Smooth muscle cell (in vitro differentiated cells): ENCODE measurements at regions not wholly inside any gene's neighbourhood (a gene's known extent, or its start where the extent isn't known, plus 50 kb on each side); places are given as distances from the start of the nearest gene placed in this dataset.

ENCODE experiments used
- DNase-seq: peaks from one replicate; lab custom pipeline; 2025; ENCODE audit not compliant: unreplicated experiment; lab: John Stamatoyannopoulos, UW
- H2AFZ ChIP-seq: fragments of 200-600 bp; sonication (generic); 2 replicates; pipeline ENCODE4 v1.6.0; 2016; ENCODE audit warnings: antibody characterized with exemption, low read depth, mild to moderate bottlenecking
- H3F3A ChIP-seq: fragments of 200-600 bp; sonication (generic); 2 replicates; pipeline ENCODE4 v1.6.0; 2017; ENCODE audit warnings: antibody characterized with exemption, low read depth
- H3K27ac ChIP-seq: fragments of 200-600 bp; sonication (generic); 2 replicates; pipeline ENCODE4 v1.5.1; 2016; ENCODE audit warnings: low read depth, mild to moderate bottlenecking
- H3K27me3 ChIP-seq: fragments of 200-600 bp; sonication (generic); 2 replicates; pipeline ENCODE4 v1.6.1; 2016; ENCODE audit warnings: low read depth, mild to moderate bottlenecking
- H3K36me3 ChIP-seq: fragments of 200-600 bp; sonication (generic); 2 replicates; pipeline ENCODE4 v1.5.1; 2016; ENCODE audit warnings: low read depth
- H3K4me1 ChIP-seq: fragments of 200-600 bp; sonication (generic); 2 replicates; pipeline ENCODE4 v1.5.1; 2016; ENCODE audit warnings: low read depth
- H3K4me2 ChIP-seq: fragments of 200-600 bp; sonication (generic); 2 replicates; pipeline ENCODE4 v1.6.0; 2016; ENCODE audit warnings: mild to moderate bottlenecking
- H3K4me3 ChIP-seq: fragments of 200-600 bp; sonication (generic); 2 replicates; pipeline ENCODE4 v1.5.1; 2016; ENCODE audit warnings: mild to moderate bottlenecking
- H3K79me2 ChIP-seq: fragments of 200-600 bp; sonication (generic); 2 replicates; pipeline ENCODE4 v1.6.0; 2016; ENCODE audit warnings: low read depth, mild to moderate bottlenecking
- H3K9ac ChIP-seq: fragments of 200-600 bp; sonication (generic); 2 replicates; pipeline ENCODE4 v1.6.0; 2016; ENCODE audit warnings: low read depth
- H3K9me3 ChIP-seq: fragments of 200-600 bp; sonication (generic); replicated peaks from 2 replicates; pipeline ENCODE4 v1.5.1; 2016; ENCODE audit warnings: low read depth
- H4K20me1 ChIP-seq: fragments of 200-600 bp; sonication (generic); 2 replicates; pipeline ENCODE4 v1.6.0; 2016; ENCODE audit warnings: low read depth
- WGBS: methylation state at CpG from one replicate; pipeline ENCODE4 v1.1.7; 2016; ENCODE audit warnings: low lambda C conversion rate; 5-methylcytosine and 5-hydroxymethylcytosine counted together
- TF ChIP-seq, protein P1 (sequence below): fragments of 200-600 bp; sonication (generic); IDR thresholded peaks from 2 replicates; pipeline ENCODE4 v1.5.1; 2017; ENCODE audit warnings: borderline replicate concordance, mild to moderate bottlenecking, antibody characterized with exemption; ENCODE audit not compliant: insufficient read depth, poor library complexity, severe bottlenecking

DNA sequence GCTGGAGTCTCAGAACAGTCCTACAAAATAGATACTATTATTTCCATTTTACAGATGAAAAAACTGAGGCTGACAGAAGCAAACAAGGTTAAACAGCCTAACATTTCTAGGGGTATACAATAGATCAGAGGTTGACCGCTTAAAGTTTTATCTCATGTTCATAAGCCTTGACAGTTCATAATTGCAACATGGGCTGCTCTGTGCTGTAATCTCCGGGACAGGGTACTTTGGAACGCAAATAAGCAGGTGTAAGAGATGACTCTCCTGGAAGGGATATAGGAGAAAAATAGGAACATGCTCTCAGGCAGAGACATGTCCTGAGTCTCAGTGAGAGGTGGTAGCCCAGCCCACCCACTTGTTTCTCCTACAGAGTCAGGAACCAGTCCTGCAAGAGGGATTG, 72.8 kb upstream of the RBM19 start:
- DNase-seq, result no peak
- TF ChIP-seq, protein P1, sequence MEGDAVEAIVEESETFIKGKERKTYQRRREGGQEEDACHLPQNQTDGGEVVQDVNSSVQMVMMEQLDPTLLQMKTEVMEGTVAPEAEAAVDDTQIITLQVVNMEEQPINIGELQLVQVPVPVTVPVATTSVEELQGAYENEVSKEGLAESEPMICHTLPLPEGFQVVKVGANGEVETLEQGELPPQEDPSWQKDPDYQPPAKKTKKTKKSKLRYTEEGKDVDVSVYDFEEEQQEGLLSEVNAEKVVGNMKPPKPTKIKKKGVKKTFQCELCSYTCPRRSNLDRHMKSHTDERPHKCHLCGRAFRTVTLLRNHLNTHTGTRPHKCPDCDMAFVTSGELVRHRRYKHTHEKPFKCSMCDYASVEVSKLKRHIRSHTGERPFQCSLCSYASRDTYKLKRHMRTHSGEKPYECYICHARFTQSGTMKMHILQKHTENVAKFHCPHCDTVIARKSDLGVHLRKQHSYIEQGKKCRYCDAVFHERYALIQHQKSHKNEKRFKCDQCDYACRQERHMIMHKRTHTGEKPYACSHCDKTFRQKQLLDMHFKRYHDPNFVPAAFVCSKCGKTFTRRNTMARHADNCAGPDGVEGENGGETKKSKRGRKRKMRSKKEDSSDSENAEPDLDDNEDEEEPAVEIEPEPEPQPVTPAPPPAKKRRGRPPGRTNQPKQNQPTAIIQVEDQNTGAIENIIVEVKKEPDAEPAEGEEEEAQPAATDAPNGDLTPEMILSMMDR, result no peak
- Histone ChIP-seq H3K27me3 (peaks cover 32% of the 10 kb centered on the region), H2AFZ (no peak overlapping the region), H3K27ac (no peak overlapping the region), H4K20me1 (no peaks in the 10 kb centered on the region), H3K36me3 (no peaks in the 10 kb centered on the region), H3K79me2 (no peaks in the 10 kb centered on the region), H3K9me3 (no peaks in the 10 kb centered on the region), H3F3A (no peaks in the 10 kb centered on the region), H3K4me3 (no peak overlapping the region), H3K9ac (no peak overlapping the region), H3K4me1 (no peaks in the 10 kb centered on the region), H3K4me2 (no peak overlapping the region)
- 92% methylated on average over 3 of the region's 3 CpGs for WGBS

DNA sequence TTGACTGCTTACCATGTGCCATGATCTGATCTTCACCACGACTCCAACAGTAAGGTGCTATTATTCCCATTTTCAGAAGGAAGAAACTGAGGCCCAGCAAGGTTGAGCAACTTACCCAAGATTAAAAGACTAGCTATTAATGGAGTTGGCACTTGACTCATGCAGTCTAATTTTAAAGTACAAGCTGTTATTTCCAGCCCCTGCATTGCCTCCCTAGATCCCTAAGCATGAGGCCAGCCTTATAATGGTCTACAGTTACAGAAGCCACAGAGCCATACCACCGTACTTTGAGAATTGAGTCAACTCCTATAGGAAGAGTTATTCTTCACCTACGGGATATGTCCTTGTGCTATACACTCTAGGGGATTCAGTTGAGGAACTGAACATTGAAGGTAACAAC, 66.7 kb upstream of the RBM19 start:
- no peaks in the 10 kb centered on the region for H3K79me2 ChIP-seq
- WGBS, result 93% methylated on average over 3 of the region's 3 CpGs
- TF ChIP-seq, protein P1, result no peak
- no peaks in the 10 kb centered on the region for H3K4me1 ChIP-seq
- no peaks in the 10 kb centered on the region for H4K20me1 ChIP-seq
- no peak overlapping the region for H3K4me3 ChIP-seq
- H3K4me2 ChIP-seq, result no peak overlapping the region
- no peaks in the 10 kb centered on the region for H3F3A ChIP-seq
- peaks cover 44% of the 10 kb centered on the region for H3K27me3 ChIP-seq
- H2AFZ ChIP-seq, result no peak overlapping the region
- H3K36me3 ChIP-seq, result no peaks in the 10 kb centered on the region
- H3K9me3 ChIP-seq, result no peaks in the 10 kb centered on the region
- no peak overlapping the region for H3K9ac ChIP-seq
- no peak for DNase-seq
- H3K27ac ChIP-seq, result no peak overlapping the region

DNA sequence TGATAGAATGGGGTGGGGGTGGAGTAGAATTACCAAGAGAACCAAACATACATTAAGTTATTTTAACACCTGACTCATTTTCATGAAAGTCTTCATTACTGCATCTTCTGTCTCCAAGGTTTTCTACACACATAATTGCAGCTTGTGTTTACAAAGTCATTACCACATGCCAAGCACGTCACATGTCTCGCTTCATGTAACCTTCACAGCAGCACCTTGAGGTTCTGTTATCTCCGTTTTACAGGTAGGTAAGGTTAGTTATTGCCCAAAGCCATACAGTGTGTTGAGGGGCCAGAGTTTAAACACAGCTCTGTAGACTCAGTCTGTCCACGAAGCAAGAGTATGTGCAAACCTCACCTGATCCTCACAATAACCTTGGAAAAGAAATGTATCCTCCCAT, 64.3 kb upstream of the RBM19 start:
- no peaks in the 10 kb centered on the region for H4K20me1 ChIP-seq
- no peaks in the 10 kb centered on the region for H3K79me2 ChIP-seq
- WGBS, result 84% methylated on average over 4 of the region's 4 CpGs
- no peaks in the 10 kb centered on the region for H3K4me1 ChIP-seq
- no peak overlapping the region for H3K27ac ChIP-seq
- H3K9me3 ChIP-seq, result no peaks in the 10 kb centered on the region
- H3K4me2 ChIP-seq, result no peak overlapping the region
- no peak overlapping the region for H3K4me3 ChIP-seq
- TF ChIP-seq, protein P1, result no peak
- peaks cover 44% of the 10 kb centered on the region for H3K27me3 ChIP-seq
- H3F3A ChIP-seq, result no peaks in the 10 kb centered on the region
- H2AFZ ChIP-seq, result no peak overlapping the region
- H3K36me3 ChIP-seq, result no peaks in the 10 kb centered on the region
- DNase-seq, result no peak
- no peak overlapping the region for H3K9ac ChIP-seq

DNA sequence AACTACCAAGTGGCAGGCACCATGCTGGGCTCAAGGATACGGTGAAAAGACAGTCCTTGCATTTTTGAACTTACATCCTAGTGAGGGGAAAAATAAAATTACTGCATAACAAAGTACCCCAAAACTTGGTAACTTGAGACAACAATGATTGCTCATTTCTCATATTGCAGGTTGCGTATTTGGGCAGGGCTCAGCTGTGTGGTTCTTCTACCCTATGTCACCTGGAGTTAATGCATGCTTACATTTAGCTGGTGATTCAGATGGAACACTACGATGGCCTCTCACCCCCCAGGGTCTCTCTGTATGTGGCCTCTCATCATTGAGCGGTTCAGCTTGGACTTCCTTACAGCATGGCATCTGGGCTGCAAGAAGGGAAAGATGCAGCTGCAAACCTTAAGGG, 60.7 kb upstream of the RBM19 start:
- H2AFZ ChIP-seq, result no peak overlapping the region
- no peaks in the 10 kb centered on the region for H3F3A ChIP-seq
- H3K4me3 ChIP-seq, result no peak overlapping the region
- H3K36me3 ChIP-seq, result no peaks in the 10 kb centered on the region
- no peak overlapping the region for H3K9ac ChIP-seq
- 94% methylated on average over 4 of the region's 4 CpGs for WGBS
- no peaks in the 10 kb centered on the region for H3K4me1 ChIP-seq
- H3K27me3 ChIP-seq, result peaks cover 28% of the 10 kb centered on the region
- H3K9me3 ChIP-seq, result no peaks in the 10 kb centered on the region
- no peaks in the 10 kb centered on the region for H3K79me2 ChIP-seq
- TF ChIP-seq, protein P1, result no peak
- no peak overlapping the region for H3K4me2 ChIP-seq
- no peaks in the 10 kb centered on the region for H4K20me1 ChIP-seq
- no peak overlapping the region for H3K27ac ChIP-seq
- DNase-seq, result no peak
